ENCODE measurements at regions not wholly inside any gene's neighbourhood (a gene's known extent, or its start where the extent isn't known, plus 50 kb on each side); places are given as distances from the start of the nearest gene placed in this dataset.

GRCh38 chr3:71991681-71992080, 206.7 kb upstream of the PROK2 start:
- H3K27me3 Mint-ChIP-seq (ENCODE audit: unreplicated experiment): no peaks in the 10 kb centered on the region
- H3K9me3 Mint-ChIP-seq (ENCODE audit: unreplicated experiment): no peaks in the 10 kb centered on the region
- no peak overlapping the region for H3K4me3 Mint-ChIP-seq (ENCODE audit: unreplicated experiment)
- H3K27ac Mint-ChIP-seq (ENCODE audit: unreplicated experiment): no peak overlapping the region
- TF ChIP-seq CTCF (IDR thresholded peaks at IDR 0.05; ENCODE audit: partially characterized antibody, unreplicated experiment): no peak
- H3K4me1 Mint-ChIP-seq (ENCODE audit: low read depth, unreplicated experiment): no peaks in the 10 kb centered on the region
- H3K36me3 Mint-ChIP-seq (ENCODE audit: unreplicated experiment): peaks cover 3% of the 10 kb centered on the region
- DNase-seq: no peak

- no peak for DNase-seq
- no peaks in the 10 kb centered on the region for H3K4me1 Mint-ChIP-seq (ENCODE audit: low read depth, unreplicated experiment)
- no peak overlapping the region for H3K27ac Mint-ChIP-seq (ENCODE audit: unreplicated experiment)
- no peaks in the 10 kb centered on the region for H3K27me3 Mint-ChIP-seq (ENCODE audit: unreplicated experiment)
- H3K36me3 Mint-ChIP-seq (ENCODE audit: unreplicated experiment): peaks cover 3% of the 10 kb centered on the region
- H3K4me3 Mint-ChIP-seq (ENCODE audit: unreplicated experiment): no peak overlapping the region
- no peaks in the 10 kb centered on the region for H3K9me3 Mint-ChIP-seq (ENCODE audit: unreplicated experiment)
- TF ChIP-seq CTCF (IDR thresholded peaks at IDR 0.05; ENCODE audit: partially characterized antibody, unreplicated experiment): no peak
Measured at GRCh38 chr3:71991046-71991445, 206.1 kb upstream of the PROK2 start.

GRCh38 chr3:71990545-71990944, 205.6 kb upstream of the PROK2 start:
- TF ChIP-seq CTCF (IDR thresholded peaks at IDR 0.05; ENCODE audit: partially characterized antibody, unreplicated experiment): no peak
- no peaks in the 10 kb centered on the region for H3K9me3 Mint-ChIP-seq (ENCODE audit: unreplicated experiment)

GRCh38 chr3:71989165-71989564, 204.2 kb upstream of the PROK2 start:
- no peak for DNase-seq
- TF ChIP-seq CTCF (IDR thresholded peaks at IDR 0.05; ENCODE audit: partially characterized antibody, unreplicated experiment): no peak
- Mint-ChIP-seq H3K27me3 (ENCODE audit: unreplicated experiment) (no peaks in the 10 kb centered on the region), H3K27ac (ENCODE audit: unreplicated experiment) (no peak overlapping the region), H3K36me3 (ENCODE audit: unreplicated experiment) (peaks cover 3% of the 10 kb centered on the region), H3K4me1 (ENCODE audit: low read depth, unreplicated experiment) (no peaks in the 10 kb centered on the region), H3K4me3 (ENCODE audit: unreplicated experiment) (no peak overlapping the region), H3K9me3 (ENCODE audit: unreplicated experiment) (no peaks in the 10 kb centered on the region)

More at GRCh38 chr3:71990545-71990944, 205.6 kb upstream of the PROK2 start:
- H3K27ac Mint-ChIP-seq (ENCODE audit: unreplicated experiment): no peak overlapping the region
- H3K4me3 Mint-ChIP-seq (ENCODE audit: unreplicated experiment): no peak overlapping the region
- no peaks in the 10 kb centered on the region for H3K4me1 Mint-ChIP-seq (ENCODE audit: low read depth, unreplicated experiment)
- peaks cover 3% of the 10 kb centered on the region for H3K36me3 Mint-ChIP-seq (ENCODE audit: unreplicated experiment)
- no peak for DNase-seq
- H3K27me3 Mint-ChIP-seq (ENCODE audit: unreplicated experiment): no peaks in the 10 kb centered on the region

GRCh38 chr3:71987828-71988227, 202.9 kb upstream of the PROK2 start:
- no peak for DNase-seq
- Mint-ChIP-seq H3K27me3 (ENCODE audit: unreplicated experiment) (no peaks in the 10 kb centered on the region), H3K36me3 (ENCODE audit: unreplicated experiment) (peaks cover 3% of the 10 kb centered on the region), H3K27ac (ENCODE audit: unreplicated experiment) (no peak overlapping the region), H3K4me3 (ENCODE audit: unreplicated experiment) (no peak overlapping the region), H3K4me1 (ENCODE audit: low read depth, unreplicated experiment) (no peaks in the 10 kb centered on the region), H3K9me3 (ENCODE audit: unreplicated experiment) (no peaks in the 10 kb centered on the region)
- TF ChIP-seq CTCF (IDR thresholded peaks at IDR 0.05; ENCODE audit: partially characterized antibody, unreplicated experiment): no peak

Data from glutamatergic neuron (in vitro differentiated cells).